Neural progenitor cell (in vitro differentiated cells): ENCODE measurements at regions not wholly inside any gene's neighbourhood (a gene's known extent, or its start where the extent isn't known, plus 50 kb on each side); places are given as distances from the start of the nearest gene placed in this dataset.

Source experiments
- CTCF ChIP-seq: fragments of 200-600 bp; sonication (generic); IDR thresholded peaks from 2 replicates; pipeline ENCODE4 v1.5.1; 2017; ENCODE audit warnings: antibody characterized with exemption, mild to moderate bottlenecking
- EZH2 ChIP-seq: fragments of 200-600 bp; sonication (generic); IDR thresholded peaks from 2 replicates; pipeline ENCODE4 v1.6.1; 2017; ENCODE audit warnings: antibody characterized with exemption, mild to moderate bottlenecking, moderate library complexity

GRCh38 chr13:79778741-79779460, 297.9 kb downstream of the NDFIP2 start:
- TF ChIP-seq CTCF (no peak), EZH2 (no peak)
